Kidney tubule cell (primary cell): ENCODE measurements at regions not wholly inside any gene's neighbourhood (a gene's known extent, or its start where the extent isn't known, plus 50 kb on each side); places are given as distances from the start of the nearest gene placed in this dataset.
"Not testable (repeated sequence)": the region's sequence is repeated elsewhere in the genome, so short reads cannot be mapped to it uniquely, and the experiment has no call there.

Experiments
- DNase-seq: peaks from one replicate; pipeline ENCODE4 v3.0.0-alpha.2; 2018; ENCODE audit warnings: low spot score

GRCh38 chr6:93183531-93183972 lies 235.8 kb downstream of the EPHA7 start:
- no peak for DNase-seq

- no peak for DNase-seq
Observed at GRCh38 chr6:93182938-93183479, 236.3 kb downstream of the EPHA7 start.

DNA sequence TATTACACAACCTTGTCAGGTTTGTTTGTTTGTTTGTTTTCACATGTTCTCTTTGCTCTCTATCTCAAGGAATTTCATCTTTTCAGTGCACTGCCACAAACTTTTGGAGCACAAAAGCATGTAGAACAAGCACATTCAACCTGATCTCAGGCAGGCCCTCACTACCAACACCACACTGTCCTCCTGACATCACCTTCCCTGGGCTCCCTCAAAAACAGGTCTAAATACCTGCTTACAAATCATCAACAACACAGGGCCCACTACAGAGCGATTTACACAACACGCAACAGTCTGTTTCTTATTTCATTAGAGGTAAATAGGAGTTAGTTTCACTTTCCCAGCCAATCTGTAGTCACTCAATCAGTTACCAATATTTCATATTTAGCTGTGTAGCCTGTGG lies 241.4 kb downstream of the EPHA7 start:
- no peak for DNase-seq

DNA sequence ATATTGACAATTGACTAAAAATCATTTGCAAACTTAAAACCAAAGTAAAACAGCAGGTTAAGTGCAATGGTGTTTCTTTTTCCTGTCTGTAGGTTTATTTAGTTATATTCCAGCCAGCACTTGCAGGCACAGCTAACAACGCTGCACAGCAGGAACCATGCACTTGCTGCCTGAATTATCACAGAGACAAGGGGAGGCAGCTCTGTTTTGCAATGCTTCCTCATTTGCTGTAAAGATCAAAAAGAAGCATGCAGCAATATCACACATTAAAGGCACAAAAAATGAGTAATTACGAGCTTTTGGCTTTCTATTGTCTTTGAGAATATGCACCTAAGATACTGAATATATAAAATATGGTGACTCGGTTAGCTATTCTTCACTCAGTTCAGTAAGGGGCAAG lies 241.9 kb downstream of the EPHA7 start:
- no peak for DNase-seq

- DNase-seq: no peak
Observed at GRCh38 chr6:93176070-93176469, 243.3 kb downstream of the EPHA7 start.

- not testable (repeated sequence) for DNase-seq
Observed at GRCh38 chr6:93173573-93173972, 245.8 kb downstream of the EPHA7 start.

DNA sequence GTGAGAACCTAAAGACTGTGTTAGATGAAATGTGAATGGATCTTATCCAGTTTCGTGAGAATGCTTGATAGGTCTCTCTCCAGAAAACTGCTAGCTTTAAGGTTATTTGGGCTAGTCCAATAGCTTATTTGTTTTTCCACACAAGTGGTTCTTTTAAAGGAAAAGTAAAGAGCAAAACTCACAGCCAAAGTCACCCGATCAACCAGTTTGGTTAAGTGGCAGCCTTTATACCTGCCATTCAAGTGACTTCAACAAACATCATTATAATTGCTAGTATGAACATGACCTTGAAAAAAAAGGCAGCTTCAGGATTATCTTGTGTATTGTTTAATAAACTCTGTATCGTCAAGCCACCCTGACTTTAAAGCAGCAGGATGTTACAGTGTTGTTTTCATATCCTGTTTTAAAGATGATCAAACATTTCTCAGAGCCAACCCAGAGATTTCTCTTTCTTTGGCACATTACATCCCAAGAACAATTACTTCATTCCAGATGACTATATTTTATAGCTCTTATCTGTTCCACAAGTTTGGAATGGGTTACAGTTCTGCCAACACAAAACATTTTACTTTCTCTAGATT lies 253.4 kb downstream of the EPHA7 start:
- no peak for DNase-seq

GRCh38 chr6:93164781-93165180 lies 254.6 kb downstream of the EPHA7 start:
- peak; percentile 78 for DNase-seq

GRCh38 chr6:93163146-93163545 lies 256.2 kb downstream of the EPHA7 start:
- DNase-seq: no peak

- DNase-seq: no peak
Observed at GRCh38 chr6:93139408-93140081, 279.8 kb downstream of the EPHA7 start.

DNA sequence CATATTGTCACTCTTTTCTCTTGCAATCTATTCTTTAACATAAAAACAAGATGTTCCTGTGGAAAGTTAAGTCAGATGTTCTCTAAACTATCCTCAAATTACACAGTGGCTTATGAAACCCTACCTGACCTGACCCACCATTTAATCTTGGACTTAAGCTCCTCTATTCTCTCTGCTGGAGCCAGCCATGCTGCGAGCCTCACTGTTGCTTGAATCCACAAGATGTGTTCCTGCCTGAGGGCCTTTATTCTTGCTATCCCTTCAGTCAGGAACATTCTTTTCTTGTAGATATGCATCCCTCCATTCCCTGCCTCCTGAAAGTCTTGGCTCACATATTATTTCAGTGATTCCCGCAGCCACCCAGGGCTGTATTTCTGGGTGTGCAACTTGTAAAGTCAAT lies 283.2 kb downstream of the EPHA7 start:
- no peak for DNase-seq

DNA sequence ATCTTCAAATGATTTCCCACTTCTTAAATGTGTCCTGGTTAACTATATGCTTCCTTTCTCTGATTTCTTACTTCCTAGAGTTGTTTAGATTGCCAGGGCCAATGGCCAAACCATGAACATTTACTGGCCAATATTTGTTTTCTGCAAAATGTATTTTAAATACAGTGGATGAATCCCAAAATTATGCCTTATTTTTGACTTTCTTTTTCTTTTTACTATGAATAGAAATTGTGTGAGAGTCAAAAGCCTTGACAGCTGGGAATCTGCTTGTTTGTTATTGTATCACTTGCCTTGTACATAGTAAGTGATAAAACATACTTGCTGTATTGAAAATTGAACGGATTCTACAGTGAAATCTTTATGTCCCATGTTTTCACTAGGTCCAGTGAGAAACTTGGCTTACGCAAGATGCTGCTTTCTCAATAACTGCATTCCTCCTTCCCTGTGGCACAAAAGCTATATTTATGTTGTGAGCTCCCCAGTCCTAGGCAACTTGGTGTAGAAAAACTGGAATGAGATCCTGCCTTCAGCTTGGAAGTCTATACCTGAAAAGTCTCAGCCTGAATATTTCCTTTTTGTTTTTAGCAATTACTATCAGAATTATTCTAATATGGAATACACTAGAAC lies 295.2 kb downstream of the EPHA7 start:
- no peak for DNase-seq

DNA sequence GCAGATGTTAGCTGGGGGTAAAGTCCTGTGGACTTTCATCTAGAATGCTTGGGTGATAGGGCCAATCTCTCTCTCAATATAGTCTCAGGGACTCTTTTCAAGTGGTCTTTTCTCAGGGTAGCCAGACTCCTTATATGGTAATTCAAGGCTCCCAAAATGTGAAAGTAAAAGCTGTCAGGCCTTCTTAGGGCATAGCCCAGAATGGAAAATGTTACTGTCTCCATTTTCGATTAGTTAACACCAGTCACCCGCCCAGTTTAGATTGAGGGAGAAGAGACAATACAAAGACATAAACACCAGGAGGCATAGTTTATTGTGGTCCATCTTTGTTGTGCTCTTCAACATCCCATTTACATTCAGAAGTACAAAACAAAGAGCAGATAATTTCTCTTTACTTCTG lies 295.8 kb downstream of the EPHA7 start:
- no peak for DNase-seq

GRCh38 chr6:93120154-93120742 lies 299.1 kb downstream of the EPHA7 start:
- DNase-seq: no peak

- DNase-seq: no peak
Observed at GRCh38 chr6:93105907-93106306, 313.5 kb downstream of the EPHA7 start.

DNA sequence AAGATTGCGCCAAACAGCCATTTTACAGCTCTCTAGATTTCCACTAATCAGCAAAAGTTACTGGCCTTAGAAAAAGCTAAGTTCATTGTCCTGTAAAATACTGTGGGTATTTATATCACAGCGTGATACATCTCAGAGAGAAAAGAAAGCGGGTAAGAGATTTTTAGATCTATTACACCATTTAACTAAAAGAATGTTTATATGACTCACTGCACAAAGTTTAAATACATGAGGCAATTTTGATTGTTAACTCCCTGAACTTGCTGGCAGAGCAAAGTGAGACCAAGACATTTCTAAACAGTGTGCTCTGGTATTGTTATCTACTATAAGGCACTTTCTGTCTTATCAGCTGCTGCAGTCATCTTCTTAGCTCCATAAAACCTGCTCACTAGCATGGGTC lies 314.3 kb downstream of the EPHA7 start:
- no peak for DNase-seq

DNA sequence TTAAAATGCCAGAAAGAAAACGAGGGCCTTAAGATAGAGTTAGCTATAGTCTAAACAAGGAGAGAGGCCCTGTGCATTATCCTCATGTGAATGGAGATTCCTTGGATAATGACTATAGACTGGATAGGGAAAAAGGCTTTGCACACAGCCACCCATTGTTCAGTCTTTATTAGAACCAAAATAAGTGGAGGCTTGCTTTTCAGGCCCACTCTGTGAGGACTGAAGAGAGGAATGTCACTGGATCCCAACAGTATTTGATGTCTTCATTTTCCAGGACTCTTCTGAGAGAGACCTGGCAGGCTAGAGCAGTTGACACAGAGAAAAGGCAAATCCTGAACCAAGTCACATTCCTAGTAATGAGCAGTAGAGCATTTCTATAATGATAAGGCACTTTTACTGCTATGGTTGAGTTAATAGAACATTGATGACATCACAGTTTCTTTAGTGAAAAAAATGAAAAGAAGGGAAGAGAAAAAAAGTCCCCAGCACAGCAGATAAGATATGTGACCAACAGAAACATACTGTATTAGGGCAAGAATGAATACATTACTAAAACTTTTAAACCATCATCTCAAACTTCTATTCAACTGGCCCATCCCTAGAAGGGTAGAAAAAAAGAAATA lies 315.1 kb downstream of the EPHA7 start:
- DNase-seq: no peak

DNA sequence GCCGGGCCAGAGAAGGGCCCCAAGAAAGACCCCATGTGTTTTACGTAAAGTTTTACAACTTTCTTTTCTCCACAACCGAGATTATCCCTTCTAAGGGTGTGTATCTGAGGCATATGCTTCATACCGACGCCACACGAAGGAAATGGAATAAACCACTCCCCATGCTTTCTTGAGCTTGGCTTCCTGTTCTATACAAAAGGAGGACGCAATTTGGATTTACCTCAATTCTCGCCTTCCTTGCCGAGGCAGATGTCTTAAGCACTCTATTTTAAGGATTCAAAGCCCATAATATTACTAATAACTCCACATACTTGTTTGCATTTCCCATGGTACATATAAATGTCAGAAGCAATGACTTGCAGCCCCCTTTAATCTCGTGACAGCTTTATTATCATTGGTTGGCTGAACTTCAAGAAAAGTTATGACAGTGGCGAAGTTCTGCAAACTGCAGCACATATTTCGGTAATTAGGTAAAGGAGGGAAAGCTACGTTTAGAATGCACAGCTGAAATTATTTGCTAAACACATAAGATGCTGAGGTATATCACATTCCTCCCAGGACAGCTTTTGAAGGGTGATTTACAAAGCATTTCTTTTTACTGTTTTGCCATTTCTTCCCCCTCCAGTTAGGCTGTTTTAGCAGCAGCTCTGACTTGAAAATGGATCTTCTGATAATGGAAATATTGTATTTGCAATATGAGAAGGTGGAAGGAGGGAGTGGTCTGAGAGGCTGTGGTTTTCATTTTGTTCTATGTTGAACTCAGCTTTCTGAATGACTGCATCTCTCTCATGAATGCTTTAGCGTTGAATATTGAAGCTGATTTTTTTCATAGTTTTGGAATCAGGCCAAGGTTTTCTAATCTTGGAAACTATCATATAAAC lies 330.5 kb downstream of the EPHA7 start:
- DNase-seq: no peak

- DNase-seq: no peak
Observed at GRCh38 chr6:93087606-93088005, 331.8 kb downstream of the EPHA7 start.

GRCh38 chr6:93086351-93086750 lies 333.0 kb downstream of the EPHA7 start:
- DNase-seq: no peak
